CD14-positive monocyte (primary cell): ENCODE measurements at regions not wholly inside any gene's neighbourhood (a gene's known extent, or its start where the extent isn't known, plus 50 kb on each side); places are given as distances from the start of the nearest gene placed in this dataset.
"Not testable (repeated sequence)": the region's sequence is repeated elsewhere in the genome, so short reads cannot be mapped to it uniquely, and the experiment has no call there.

Source experiments
- DNase-seq, 3 donors: peaks; one replicate each; pipeline ENCODE4 v3.0.0-alpha.2; 2011 to 2022
- H2AFZ ChIP-seq: 2 replicates; pipeline ENCODE4 v1.6.0; 2012; ENCODE audit warnings: mild to moderate bottlenecking, low read depth, low read length, inconsistent platforms; ENCODE audit not compliant: insufficient read depth, poor library complexity, severe bottlenecking
- H3K27ac ChIP-seq, 2 donors: 1 replicate in 1 of 2; 2 replicates in 1 of 2; pipeline ENCODE4 v1.5.1; 2012 to 2013; ENCODE audit warnings: low read length in 2 of 2, control low read depth in 1 of 2, inconsistent platforms in 1 of 2, low read depth in 1 of 2, mild to moderate bottlenecking in 1 of 2
- H3K27me3 ChIP-seq, 2 donors: one replicate each; pipeline versions ENCODE4 v1.6.0 to v1.6.1; 2011 to 2013; ENCODE audit warnings: low read length in 2 of 2; ENCODE audit not compliant: control insufficient read depth in 2 of 2, insufficient read depth in 2 of 2
- H3K36me3 ChIP-seq, 2 donors: replicated peaks in 1 of 2; 1 replicate in 1 of 2; 2 replicates in 1 of 2; pipeline versions ENCODE4 v1.5.1 to v1.6.1; 2012 to 2013; ENCODE audit warnings: low read length in 2 of 2, control low read depth in 1 of 2, inconsistent platforms in 1 of 2, mild to moderate bottlenecking in 1 of 2; ENCODE audit not compliant: insufficient read depth in 2 of 2, control insufficient read depth in 1 of 2
- H3K4me1 ChIP-seq, 2 donors: 1 replicate in 1 of 2; 2 replicates in 1 of 2; pipeline versions ENCODE4 v1.5.1 to v1.6.1; 2012 to 2013; ENCODE audit warnings: low read length in 2 of 2, control low read depth in 1 of 2, inconsistent platforms in 1 of 2, mild to moderate bottlenecking in 1 of 2, moderate library complexity in 1 of 2; ENCODE audit not compliant: insufficient read depth in 2 of 2, control insufficient read depth in 1 of 2
- H3K4me2 ChIP-seq: replicated peaks from 2 replicates; pipeline ENCODE3; 2012; ENCODE audit warnings: low read length, moderate library complexity, mild to moderate bottlenecking; ENCODE audit not compliant: poor library complexity, severe bottlenecking; ENCODE audit errors: extremely low read depth
- H3K4me3 ChIP-seq, 3 experiments: fragments of 200-600 bp in 1 of 3; sonication (generic) in 1 of 3; replicated peaks in 1 of 3; 1 replicate in 2 of 3; 2 replicates in 1 of 3; pipeline ENCODE4 v1.5.1; 2011 to 2013; ENCODE audit warnings: low read length in 3 of 3, mild to moderate bottlenecking in 3 of 3, control low read depth in 2 of 3, low read depth in 2 of 3, inconsistent platforms in 1 of 3, moderate library complexity in 1 of 3
- H3K79me2 ChIP-seq: 2 replicates; pipeline ENCODE4 v1.6.0; 2012; ENCODE audit warnings: mild to moderate bottlenecking, control low read depth, inconsistent platforms, low read length, moderate library complexity; ENCODE audit not compliant: insufficient read depth
- H3K9ac ChIP-seq: 2 replicates; pipeline ENCODE4 v1.6.0; 2017; ENCODE audit warnings: low read length, mild to moderate bottlenecking; ENCODE audit not compliant: insufficient read depth, poor library complexity, severe bottlenecking
- H3K9me3 ChIP-seq, 2 donors: replicated peaks in 1 of 2; 1 replicate in 1 of 2; 2 replicates in 1 of 2; pipeline versions ENCODE4 v1.5.1 to v1.6.1; 2012 to 2013; ENCODE audit warnings: low read length in 2 of 2, control low read depth in 1 of 2; ENCODE audit not compliant: control insufficient read depth in 1 of 2, insufficient read depth in 1 of 2
- H4K20me1 ChIP-seq: 2 replicates; pipeline ENCODE4 v1.6.0; 2012; ENCODE audit warnings: mild to moderate bottlenecking, low read length, control low read depth, moderate library complexity; ENCODE audit not compliant: insufficient read depth
- H3K27ac Mint-ChIP-seq, 7 donors: one replicate each; pipeline ENCODE4 v1.8.0; 2020; ENCODE audit warnings: mild to moderate bottlenecking in 7 of 7, mixed read lengths in 7 of 7, moderate library complexity in 6 of 7, inconsistent platforms in 2 of 7
- H3K27me3 Mint-ChIP-seq, 3 donors: one replicate each; pipeline ENCODE4 v1.8.0; 2021 to 2022; ENCODE audit warnings: low read depth in 3 of 3, mild to moderate bottlenecking in 3 of 3, mixed read lengths in 3 of 3, moderate library complexity in 3 of 3, inconsistent platforms in 1 of 3
- H3K36me3 Mint-ChIP-seq, 2 donors: one replicate each; pipeline ENCODE4 v1.8.0; 2020; ENCODE audit warnings: mixed read lengths in 2 of 2, inconsistent platforms in 1 of 2, mild to moderate bottlenecking in 1 of 2
- H3K4me1 Mint-ChIP-seq: one replicate; pipeline ENCODE4 v1.8.0; 2020; ENCODE audit warnings: mild to moderate bottlenecking, mixed read lengths
- H3K4me3 Mint-ChIP-seq, 2 donors: one replicate each; pipeline ENCODE4 v1.8.0; 2020; ENCODE audit warnings: mild to moderate bottlenecking in 2 of 2, mixed read lengths in 2 of 2, moderate library complexity in 1 of 2
- H3K9me3 Mint-ChIP-seq, 7 donors: one replicate each; pipeline ENCODE4 v1.8.0; 2020 to 2022; ENCODE audit warnings: mixed read lengths in 7 of 7, mild to moderate bottlenecking in 6 of 7, moderate library complexity in 6 of 7, inconsistent platforms in 2 of 7
- WGBS: methylation state at CpG from one replicate; pipeline ENCODE4 v1.1.5; 2013; ENCODE audit warnings: missing lambda C conversion rate; ENCODE audit not compliant: insufficient coverage; 5-methylcytosine and 5-hydroxymethylcytosine counted together
- intact Hi-C, 2 donors: fragments of 100-400 bp; cut with micrococcal nuclease; formaldehyde crosslinking; loops; one replicate each; pipeline versions ENCODE4 v1.15.0 to v1.15.1; 2023

DNA sequence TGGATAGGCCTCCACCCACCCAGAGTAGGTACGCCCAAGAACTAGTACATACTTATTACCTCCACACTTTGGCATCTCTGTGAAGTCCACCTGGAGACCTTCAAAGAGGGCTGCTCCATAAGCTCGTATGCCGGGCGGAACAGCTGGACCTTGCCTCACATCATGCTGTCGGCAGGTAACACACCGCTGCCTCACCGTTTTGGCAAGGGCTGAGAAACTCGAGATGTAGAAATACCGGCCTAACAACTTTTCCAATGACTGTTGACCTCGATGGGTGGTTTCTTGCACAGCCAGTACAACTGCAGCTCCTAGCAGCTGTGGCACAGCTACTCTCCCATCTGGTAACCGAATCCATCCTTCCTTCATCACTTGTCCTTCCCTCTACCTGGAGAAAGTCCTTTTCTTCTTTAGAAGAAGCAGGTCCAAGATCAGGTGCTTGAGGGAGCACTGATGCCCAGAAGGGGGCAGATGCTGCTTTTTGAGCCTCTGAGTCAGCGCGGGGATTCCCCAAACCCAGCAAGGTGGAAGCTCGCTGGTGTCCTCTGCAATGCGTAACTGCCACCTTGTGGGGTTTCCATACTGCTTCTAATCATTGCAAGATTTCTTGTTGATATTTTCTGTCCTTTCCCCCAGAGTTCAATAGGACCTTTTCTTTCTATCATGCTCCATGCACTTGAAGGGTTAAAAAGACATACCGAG is 301.9 kb upstream of the FRG2C start:
- DNase-seq, H3K4me1 ChIP-seq, H3K36me3 Mint-ChIP-seq, H3K4me3 ChIP-seq, H3K4me2 ChIP-seq, H3K27ac ChIP-seq, H3K4me3 Mint-ChIP-seq, H4K20me1 ChIP-seq, H3K79me2 ChIP-seq, H3K9me3 Mint-ChIP-seq, H3K27me3 ChIP-seq, H3K36me3 ChIP-seq, H3K9me3 ChIP-seq, H3K9ac ChIP-seq, H3K27me3 Mint-ChIP-seq, intact Hi-C loops, H2AFZ ChIP-seq, H3K4me1 Mint-ChIP-seq: not testable (repeated sequence)
- 96% methylated on average over 8 of the region's 16 CpGs for WGBS
- H3K27ac Mint-ChIP-seq = peak overlapping the region in 1 of 7 donors; percentile 15

DNA sequence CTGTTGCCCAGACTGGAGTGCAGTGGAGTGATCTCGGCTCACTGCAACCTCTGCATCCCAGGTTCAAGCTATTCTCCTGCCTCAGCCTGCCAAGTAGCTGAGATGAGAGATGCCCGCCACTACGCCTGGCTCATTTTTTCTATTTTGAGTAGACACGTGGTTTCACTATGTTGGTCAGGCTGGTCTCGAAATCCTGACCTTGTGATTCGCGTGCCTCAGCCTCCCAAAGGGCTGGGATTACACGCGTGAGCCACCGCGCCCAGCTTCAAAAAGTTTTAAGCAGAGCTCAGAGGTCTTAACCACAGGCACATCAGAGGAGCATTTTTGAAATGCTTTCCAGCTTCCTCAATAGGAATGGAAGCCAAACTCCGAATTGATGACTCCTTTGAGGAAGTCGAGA is 291.2 kb upstream of the FRG2C start:
- H3K27me3 Mint-ChIP-seq, H3K4me3 ChIP-seq, H3K9me3 Mint-ChIP-seq, intact Hi-C loops, H3K36me3 Mint-ChIP-seq, H3K79me2 ChIP-seq, H3K4me2 ChIP-seq, H3K4me1 Mint-ChIP-seq, H3K27ac ChIP-seq, H2AFZ ChIP-seq, H3K36me3 ChIP-seq, H3K4me1 ChIP-seq, H3K9ac ChIP-seq, DNase-seq, H4K20me1 ChIP-seq, H3K27me3 ChIP-seq, H3K9me3 ChIP-seq: not testable (repeated sequence)
- Mint-ChIP-seq H3K27ac (peak overlapping the region in 1 of 7 donors; percentile 61), H3K4me3 (peak overlapping the region in 1 of 2 donors; percentile 50)
- 72% methylated on average over 5 of the region's 13 CpGs for WGBS

DNA sequence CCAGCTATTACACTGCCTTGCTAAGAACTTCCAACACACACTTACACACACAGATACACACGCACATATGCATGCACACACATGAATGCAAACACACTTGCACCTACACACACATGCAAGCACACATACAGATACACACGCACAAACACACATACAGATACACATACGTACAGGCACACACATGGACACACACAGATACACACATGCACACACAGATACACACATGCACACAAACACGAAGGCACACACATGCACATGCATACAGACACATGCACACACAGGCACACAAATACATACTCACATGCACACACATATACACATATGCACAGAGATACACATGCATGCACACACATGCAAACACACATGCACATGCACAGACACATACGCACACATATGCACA is 284.3 kb upstream of the FRG2C start:
- H3K4me1 Mint-ChIP-seq, H3K36me3 Mint-ChIP-seq, H3K9ac ChIP-seq, H3K4me2 ChIP-seq, H3K36me3 ChIP-seq, H3K27me3 ChIP-seq, intact Hi-C loops, H4K20me1 ChIP-seq, H3K27me3 Mint-ChIP-seq, DNase-seq, H3K4me3 Mint-ChIP-seq, H3K9me3 ChIP-seq, H3K27ac ChIP-seq, H3K79me2 ChIP-seq, H2AFZ ChIP-seq, H3K4me1 ChIP-seq, H3K27ac Mint-ChIP-seq, H3K4me3 ChIP-seq: not testable (repeated sequence)
- peaks cover 5 to 17% (median 11%) of the 10 kb centered on the region in 7 donors for H3K9me3 Mint-ChIP-seq
- 100% methylated on average over 5 of the region's 5 CpGs for WGBS
